HEK293T (cell line): ENCODE measurements at regions not wholly inside any gene's neighbourhood (a gene's known extent, or its start where the extent isn't known, plus 50 kb on each side); places are given as distances from the start of the nearest gene placed in this dataset.

ENCODE experiments used
- CTCF ChIA-PET: fragments of 350-600 bp; formaldehyde crosslinking; extraction: SDS; loops from one replicate; lab custom pipeline; 2021; ENCODE audit warnings: antibody characterized with exemption, inconsistent platforms; lab: Yijun Ruan, JAX
- POLR2A ChIA-PET: fragments of 350-600 bp; formaldehyde crosslinking; extraction: SDS; loops from one replicate; lab custom pipeline; 2020; ENCODE audit warnings: antibody characterized with exemption, inconsistent platforms; lab: Yijun Ruan, JAX
- DNase-seq: peaks from one replicate; pipeline ENCODE4 v3.0.0; 2012; ENCODE audit warnings: mixed read lengths; ENCODE audit errors: extremely low spot score
- ARNT ChIP-seq: fragments of 450-650 bp; IDR thresholded peaks from 2 replicates; pipeline ENCODE4 v1.6.1; 2017; ENCODE audit warnings: mild to moderate bottlenecking
- BHLHE40 ChIP-seq: fragments of 450-650 bp; IDR thresholded peaks from 2 replicates; pipeline ENCODE4 v1.6.1; 2016; ENCODE audit warnings: mild to moderate bottlenecking, moderate library complexity, borderline replicate concordance
- CTBP1 ChIP-seq: fragments of 450-650 bp; IDR thresholded peaks from 2 replicates; pipeline ENCODE4 v1.6.1; 2016; ENCODE audit warnings: borderline replicate concordance
- ELF4 ChIP-seq: fragments of 450-650 bp; IDR thresholded peaks from 2 replicates; pipeline ENCODE4 v1.6.1; 2017; ENCODE audit warnings: antibody characterized with exemption
- FOXA1 ChIP-seq: fragments of 450-650 bp; IDR thresholded peaks from 2 replicates; pipeline ENCODE4 v1.6.1; 2016; ENCODE audit warnings: mild to moderate bottlenecking
- FOXK2 ChIP-seq: fragments of 450-650 bp; IDR thresholded peaks from 2 replicates; pipeline ENCODE4 v1.6.1; 2016; ENCODE audit warnings: mild to moderate bottlenecking
- FOXM1 ChIP-seq: fragments of 450-650 bp; IDR thresholded peaks from 2 replicates; pipeline ENCODE4 v1.6.1; 2017; ENCODE audit warnings: mild to moderate bottlenecking, borderline replicate concordance
- HDGF ChIP-seq: fragments of 450-650 bp; IDR thresholded peaks from 2 replicates; pipeline ENCODE4 v1.6.1; 2017; ENCODE audit warnings: antibody characterized with exemption, borderline replicate concordance
- L3MBTL2 ChIP-seq: fragments of 450-650 bp; conservative IDR thresholded peaks from 2 replicates; pipeline ENCODE4 v1.6.1; 2016; ENCODE audit warnings: mild to moderate bottlenecking
- LEF1 ChIP-seq: fragments of 450-650 bp; IDR thresholded peaks from 2 replicates; pipeline ENCODE4 v1.6.1; 2017; ENCODE audit warnings: mild to moderate bottlenecking, borderline replicate concordance
- NFRKB ChIP-seq: fragments of 450-650 bp; IDR thresholded peaks from 2 replicates; pipeline ENCODE4 v1.6.1; 2016; ENCODE audit warnings: mild to moderate bottlenecking, moderate library complexity
- SP1 ChIP-seq: fragments of 450-650 bp; IDR thresholded peaks from 2 replicates; pipeline ENCODE4 v1.6.1; 2017
- SUZ12 ChIP-seq: fragments of 450-650 bp; IDR thresholded peaks from 2 replicates; pipeline ENCODE4 v1.6.1; 2016; ENCODE audit warnings: mild to moderate bottlenecking
- TARDBP ChIP-seq: fragments of 450-650 bp; IDR thresholded peaks from 2 replicates; pipeline ENCODE4 v1.6.1; 2016
- ZNF384 ChIP-seq: fragments of 450-650 bp; IDR thresholded peaks from 2 replicates; pipeline ENCODE4 v1.6.1; 2016
- TF ChIP-seq, protein P1 (sequence below): fragments of 450-650 bp; IDR thresholded peaks from 2 replicates; pipeline ENCODE4 v1.6.1; 2016

GRCh38 chr3:1594940-1595339 is 502.1 kb downstream of the CNTN6 start:
- no peak for TF ChIP-seq NFRKB
- TF ChIP-seq SUZ12: no peak
- no peak for TF ChIP-seq ARNT
- no peak for TF ChIP-seq FOXM1
- TF ChIP-seq LEF1: no peak
- TF ChIP-seq FOXA1: no peak
- TF ChIP-seq BHLHE40: no peak
- TF ChIP-seq HDGF: no peak
- TF ChIP-seq ZNF384: no peak
- TF ChIP-seq, protein P1, sequence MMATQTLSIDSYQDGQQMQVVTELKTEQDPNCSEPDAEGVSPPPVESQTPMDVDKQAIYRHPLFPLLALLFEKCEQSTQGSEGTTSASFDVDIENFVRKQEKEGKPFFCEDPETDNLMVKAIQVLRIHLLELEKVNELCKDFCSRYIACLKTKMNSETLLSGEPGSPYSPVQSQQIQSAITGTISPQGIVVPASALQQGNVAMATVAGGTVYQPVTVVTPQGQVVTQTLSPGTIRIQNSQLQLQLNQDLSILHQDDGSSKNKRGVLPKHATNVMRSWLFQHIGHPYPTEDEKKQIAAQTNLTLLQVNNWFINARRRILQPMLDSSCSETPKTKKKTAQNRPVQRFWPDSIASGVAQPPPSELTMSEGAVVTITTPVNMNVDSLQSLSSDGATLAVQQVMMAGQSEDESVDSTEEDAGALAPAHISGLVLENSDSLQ: no peak
- no peak for TF ChIP-seq SP1
- no peak for TF ChIP-seq CTBP1
- TF ChIP-seq L3MBTL2: no peak
- no peak for TF ChIP-seq TARDBP
- no peak for TF ChIP-seq ELF4
- DNase-seq: no peak
- CTCF ChIA-PET: no interaction called here
- POLR2A ChIA-PET: no interaction called here

- TF ChIP-seq FOXM1 (no peak), ELF4 (no peak), LEF1 (no peak), ARNT (no peak), BHLHE40 (no peak), HDGF (no peak), TARDBP (no peak), ZNF384 (no peak), NFRKB (no peak), CTBP1 (no peak), FOXA1 (no peak), SP1 (no peak), L3MBTL2 (no peak)
- TF ChIP-seq, protein P1: no peak
- DNase-seq: no peak
- ChIA-PET POLR2A (no interaction called here), CTCF (no interaction called here)
These were observed 498.5 kb upstream of the CNTN4 start for GRCh38 chr3:1600206-1600605.

- DNase-seq: no peak
- POLR2A ChIA-PET: no interaction called here
- TF ChIP-seq SUZ12 (no peak), ARNT (no peak), SP1 (no peak), NFRKB (no peak), LEF1 (no peak)
- TF ChIP-seq, protein P1: no peak
- CTCF ChIA-PET: no interaction called here
These were observed 497.8 kb upstream of the CNTN4 start for GRCh38 chr3:1600700-1601418.

GRCh38 chr3:1609416-1609815 is 489.2 kb upstream of the CNTN4 start:
- CTCF ChIA-PET: no interaction called here
- TF ChIP-seq NFRKB (no peak), ARNT (no peak), HDGF (no peak), FOXM1 (no peak), CTBP1 (no peak), LEF1 (no peak), ELF4 (no peak), FOXK2 (no peak), BHLHE40 (no peak), SP1 (no peak), SUZ12 (no peak), TARDBP (no peak), L3MBTL2 (no peak), FOXA1 (no peak), ZNF384 (no peak)
- TF ChIP-seq, protein P1: no peak
- no peak for DNase-seq
- POLR2A ChIA-PET: no interaction called here

DNA sequence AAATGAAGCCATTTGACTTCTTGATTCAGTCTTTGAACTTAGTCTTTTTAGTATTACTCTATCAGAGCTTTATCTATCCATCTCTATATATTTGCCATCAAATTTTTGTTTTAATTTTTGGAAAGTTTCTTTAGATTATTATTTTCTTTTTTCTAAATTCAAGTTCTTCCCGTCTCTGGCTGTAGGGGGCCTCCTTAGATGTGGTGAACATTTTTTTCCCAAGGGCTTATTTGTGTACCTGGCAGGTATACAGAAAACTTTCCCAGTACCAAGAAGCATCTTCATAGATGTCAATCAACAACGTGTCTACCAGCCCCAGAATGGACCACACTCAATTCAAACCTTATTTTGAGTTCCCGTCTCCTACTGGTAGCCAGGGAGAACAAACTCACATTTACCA is 486.8 kb upstream of the CNTN4 start:
- CTCF ChIA-PET: no interaction called here
- no peak for TF ChIP-seq TARDBP
- POLR2A ChIA-PET: no interaction called here
- DNase-seq: no peak

DNA sequence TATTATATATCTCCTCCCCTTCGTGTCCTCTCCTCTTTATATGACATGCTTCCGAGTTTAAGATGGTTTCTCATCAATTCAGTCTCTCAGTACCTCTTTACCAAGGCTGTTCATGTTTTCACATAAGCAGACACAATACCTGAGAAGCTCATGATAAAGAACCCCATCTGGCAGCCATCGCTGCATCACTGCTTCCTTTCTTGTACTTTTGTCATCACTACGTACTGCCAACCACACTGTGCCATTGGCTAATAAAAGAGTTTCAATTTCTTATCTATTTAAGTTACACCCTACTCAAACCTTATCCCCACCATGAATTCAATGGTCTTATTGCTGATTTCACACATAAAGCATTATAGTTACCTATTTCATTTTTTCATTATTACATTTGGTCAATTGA is 484.7 kb upstream of the CNTN4 start:
- POLR2A ChIA-PET: no interaction called here
- CTCF ChIA-PET: no interaction called here
- DNase-seq: no peak
- TF ChIP-seq CTBP1 (no peak), NFRKB (no peak), FOXM1 (no peak), SUZ12 (no peak), FOXA1 (no peak), ARNT (no peak), TARDBP (no peak), HDGF (no peak)
- TF ChIP-seq, protein P1: no peak
